ENCODE measurements at regions not wholly inside any gene's neighbourhood (a gene's known extent, or its start where the extent isn't known, plus 50 kb on each side); places are given as distances from the start of the nearest gene placed in this dataset.

DNA sequence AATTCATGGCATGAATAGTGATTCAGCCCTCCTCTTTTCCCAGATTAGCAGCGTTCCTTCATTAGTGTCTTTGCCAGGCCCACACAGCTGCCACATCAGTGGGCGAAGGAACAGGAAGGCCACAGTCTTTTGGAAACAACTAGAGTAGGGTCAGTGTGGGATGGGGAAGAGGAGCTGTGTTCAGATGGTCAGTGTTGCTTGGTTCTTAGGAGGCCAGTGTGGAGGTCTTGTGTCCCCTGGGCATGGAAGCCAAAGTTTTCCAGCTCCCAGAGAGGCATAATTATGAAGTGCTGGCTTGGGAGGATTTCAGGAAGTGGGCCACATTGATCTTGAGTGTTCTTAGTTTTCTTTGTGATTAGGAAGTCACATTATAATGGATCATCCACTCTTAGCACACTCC, 269.6 kb downstream of the PSAT1 start:
- Histone ChIP-seq H3K27ac (ENCODE audit: low read length) (no peak overlapping the region), H3K36me3 (ENCODE audit: control insufficient read depth, insufficient read depth, low read length) (no peaks in the 10 kb centered on the region), H3K4me3 (ENCODE audit: low read length) (no peak overlapping the region), H3K4me1 (ENCODE audit: control insufficient read depth, insufficient read depth, low read length) (no peaks in the 10 kb centered on the region), H3K9me3 (ENCODE audit: control insufficient read depth, insufficient read depth, low read length) (no peaks in the 10 kb centered on the region), H3K27me3 (ENCODE audit: control insufficient read depth, insufficient read depth, low read length) (no peaks in the 10 kb centered on the region)
- no peaks in the 10 kb centered on the region for H3K27me3 Mint-ChIP-seq (ENCODE audit: low read depth in 2 of 2)
- DNase-seq (no peak), ATAC-seq (no peak)
- TF ChIP-seq, protein P1, sequence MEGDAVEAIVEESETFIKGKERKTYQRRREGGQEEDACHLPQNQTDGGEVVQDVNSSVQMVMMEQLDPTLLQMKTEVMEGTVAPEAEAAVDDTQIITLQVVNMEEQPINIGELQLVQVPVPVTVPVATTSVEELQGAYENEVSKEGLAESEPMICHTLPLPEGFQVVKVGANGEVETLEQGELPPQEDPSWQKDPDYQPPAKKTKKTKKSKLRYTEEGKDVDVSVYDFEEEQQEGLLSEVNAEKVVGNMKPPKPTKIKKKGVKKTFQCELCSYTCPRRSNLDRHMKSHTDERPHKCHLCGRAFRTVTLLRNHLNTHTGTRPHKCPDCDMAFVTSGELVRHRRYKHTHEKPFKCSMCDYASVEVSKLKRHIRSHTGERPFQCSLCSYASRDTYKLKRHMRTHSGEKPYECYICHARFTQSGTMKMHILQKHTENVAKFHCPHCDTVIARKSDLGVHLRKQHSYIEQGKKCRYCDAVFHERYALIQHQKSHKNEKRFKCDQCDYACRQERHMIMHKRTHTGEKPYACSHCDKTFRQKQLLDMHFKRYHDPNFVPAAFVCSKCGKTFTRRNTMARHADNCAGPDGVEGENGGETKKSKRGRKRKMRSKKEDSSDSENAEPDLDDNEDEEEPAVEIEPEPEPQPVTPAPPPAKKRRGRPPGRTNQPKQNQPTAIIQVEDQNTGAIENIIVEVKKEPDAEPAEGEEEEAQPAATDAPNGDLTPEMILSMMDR (IDR thresholded peaks at IDR 0.05), result no peak
- 60% methylated on average over 2 of the region's 2 CpGs for WGBS (ENCODE audit: insufficient coverage)
- no peaks in the 10 kb centered on the region for H3K36me3 Mint-ChIP-seq
- intact Hi-C loops (cut with micrococcal nuclease), result no loop called here
- H3K4me1 Mint-ChIP-seq, result no peaks in the 10 kb centered on the region
- H3K4me3 Mint-ChIP-seq, result no peak overlapping the region
- H3K27ac Mint-ChIP-seq, result no peak overlapping the region
- no peaks in the 10 kb centered on the region for H3K9me3 Mint-ChIP-seq

DNA sequence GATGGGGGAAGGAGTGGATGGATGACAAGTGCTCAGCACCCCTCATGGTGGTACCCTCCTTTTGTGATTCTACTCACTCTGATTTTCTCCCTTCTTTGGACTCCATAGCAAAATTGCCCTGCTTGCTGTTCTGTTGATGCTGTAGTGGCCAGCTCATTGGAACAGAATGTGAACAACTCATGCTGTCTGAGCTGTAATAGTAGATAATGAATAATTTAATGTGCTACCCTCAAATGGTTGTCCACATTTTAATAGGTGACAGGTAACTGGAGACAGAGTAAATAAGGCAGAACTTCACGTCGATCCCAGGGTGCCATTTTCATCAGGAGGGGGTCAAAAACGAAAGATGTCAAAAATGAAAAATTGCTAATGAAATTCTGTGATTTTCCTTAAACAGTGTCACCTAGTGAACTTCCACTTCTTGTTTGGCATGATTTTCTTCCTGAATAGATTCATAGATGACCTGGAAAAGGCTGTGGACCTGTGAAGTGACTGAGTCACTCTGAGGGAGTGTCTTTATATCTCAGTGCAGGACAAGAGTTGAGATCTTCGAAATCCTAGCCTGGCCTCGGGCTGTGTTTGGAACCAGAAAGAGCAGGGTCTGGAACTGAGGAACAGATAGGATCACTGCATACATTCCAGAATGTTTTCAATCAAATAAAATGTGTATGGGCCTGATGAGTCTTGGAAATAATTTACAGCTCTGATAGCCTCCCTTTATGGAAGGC, 270.2 kb downstream of the PSAT1 start:
- H3K4me1 ChIP-seq (ENCODE audit: control insufficient read depth, insufficient read depth, low read length), result no peaks in the 10 kb centered on the region
- Mint-ChIP-seq H3K36me3 (no peaks in the 10 kb centered on the region), H3K4me1 (no peaks in the 10 kb centered on the region), H3K9me3 (no peaks in the 10 kb centered on the region), H3K4me3 (no peak overlapping the region), H3K27me3 (ENCODE audit: low read depth in 2 of 2) (no peaks in the 10 kb centered on the region), H3K27ac (no peak overlapping the region)
- TF ChIP-seq, protein P1 (IDR thresholded peaks at IDR 0.05), result no peak
- ATAC-seq (no peak), DNase-seq (no peak)
- no peak overlapping the region for H3K4me3 ChIP-seq (ENCODE audit: low read length)
- H3K36me3 ChIP-seq (ENCODE audit: control insufficient read depth, insufficient read depth, low read length), result no peaks in the 10 kb centered on the region
- H3K9me3 ChIP-seq (ENCODE audit: control insufficient read depth, insufficient read depth, low read length), result no peaks in the 10 kb centered on the region
- no peak overlapping the region for H3K27ac ChIP-seq (ENCODE audit: low read length)
- 89% methylated on average over 5 of the region's 5 CpGs for WGBS (ENCODE audit: insufficient coverage)
- intact Hi-C loops (cut with micrococcal nuclease), result no loop called here
- no peaks in the 10 kb centered on the region for H3K27me3 ChIP-seq (ENCODE audit: control insufficient read depth, insufficient read depth, low read length)

DNA sequence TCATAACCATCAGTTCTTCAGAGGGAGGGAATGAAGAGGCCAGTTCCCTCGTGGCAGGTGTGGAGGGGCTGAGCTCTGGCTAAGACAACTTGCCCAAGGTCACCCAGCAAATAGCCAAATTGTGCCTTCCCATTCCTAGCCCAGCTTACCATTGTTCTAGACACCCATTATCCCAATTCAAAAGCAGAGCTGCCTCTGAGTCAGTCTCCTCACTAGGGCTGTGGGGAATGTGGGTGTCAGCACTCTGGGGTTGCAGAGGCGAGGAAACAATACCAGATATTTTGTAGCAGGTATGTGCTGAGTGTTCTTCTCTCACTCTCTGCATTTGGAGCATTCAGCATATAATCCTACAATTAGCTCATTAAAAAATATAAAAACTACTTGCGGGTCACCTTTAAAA, 270.8 kb downstream of the PSAT1 start:
- intact Hi-C loops (cut with micrococcal nuclease), result no loop called here
- no peak for DNase-seq
- no peak overlapping the region for H3K4me3 Mint-ChIP-seq
- H3K36me3 Mint-ChIP-seq, result no peaks in the 10 kb centered on the region
- H3K27ac Mint-ChIP-seq, result no peak overlapping the region
- no peaks in the 10 kb centered on the region for H3K9me3 Mint-ChIP-seq
- Histone ChIP-seq H3K4me3 (ENCODE audit: low read length) (no peak overlapping the region), H3K27ac (ENCODE audit: low read length) (no peak overlapping the region), H3K4me1 (ENCODE audit: control insufficient read depth, insufficient read depth, low read length) (no peaks in the 10 kb centered on the region), H3K27me3 (ENCODE audit: control insufficient read depth, insufficient read depth, low read length) (no peaks in the 10 kb centered on the region), H3K9me3 (ENCODE audit: control insufficient read depth, insufficient read depth, low read length) (no peaks in the 10 kb centered on the region), H3K36me3 (ENCODE audit: control insufficient read depth, insufficient read depth, low read length) (no peaks in the 10 kb centered on the region)
- H3K4me1 Mint-ChIP-seq, result no peaks in the 10 kb centered on the region
- 75% methylated on average over 3 of the region's 3 CpGs for WGBS (ENCODE audit: insufficient coverage)
- TF ChIP-seq, protein P1 (IDR thresholded peaks at IDR 0.05), result no peak
- no peaks in the 10 kb centered on the region for H3K27me3 Mint-ChIP-seq (ENCODE audit: low read depth in 2 of 2)
- ATAC-seq, result no peak

- Mint-ChIP-seq H3K36me3 (no peaks in the 10 kb centered on the region), H3K9me3 (no peaks in the 10 kb centered on the region), H3K27me3 (ENCODE audit: low read depth in 2 of 2) (no peaks in the 10 kb centered on the region), H3K4me3 (no peak overlapping the region), H3K4me1 (no peaks in the 10 kb centered on the region), H3K27ac (no peak overlapping the region)
- Histone ChIP-seq H3K9me3 (ENCODE audit: control insufficient read depth, insufficient read depth, low read length) (no peaks in the 10 kb centered on the region), H3K27me3 (ENCODE audit: control insufficient read depth, insufficient read depth, low read length) (no peaks in the 10 kb centered on the region), H3K36me3 (ENCODE audit: control insufficient read depth, insufficient read depth, low read length) (no peaks in the 10 kb centered on the region), H3K4me3 (ENCODE audit: low read length) (no peak overlapping the region), H3K4me1 (ENCODE audit: control insufficient read depth, insufficient read depth, low read length) (no peaks in the 10 kb centered on the region), H3K27ac (ENCODE audit: low read length) (no peak overlapping the region)
- no peak for ATAC-seq
- no peak for DNase-seq
- TF ChIP-seq, protein P1 (IDR thresholded peaks at IDR 0.05), result no peak
- intact Hi-C loops (cut with micrococcal nuclease), result no loop called here
- WGBS (ENCODE audit: insufficient coverage), result 89% methylated on average over 5 of the region's 5 CpGs
These were observed 271.8 kb downstream of the PSAT1 start for GRCh38 chr9:78568774-78569173.
